NCI-H446 (cell line): ENCODE measurements at regions not wholly inside any gene's neighbourhood (a gene's known extent, or its start where the extent isn't known, plus 50 kb on each side); places are given as distances from the start of the nearest gene placed in this dataset.

Experiments used
- DNase-seq, 2 experiments: peaks; one replicate each; lab custom pipeline; 2025; lab: John Stamatoyannopoulos, UW

DNA sequence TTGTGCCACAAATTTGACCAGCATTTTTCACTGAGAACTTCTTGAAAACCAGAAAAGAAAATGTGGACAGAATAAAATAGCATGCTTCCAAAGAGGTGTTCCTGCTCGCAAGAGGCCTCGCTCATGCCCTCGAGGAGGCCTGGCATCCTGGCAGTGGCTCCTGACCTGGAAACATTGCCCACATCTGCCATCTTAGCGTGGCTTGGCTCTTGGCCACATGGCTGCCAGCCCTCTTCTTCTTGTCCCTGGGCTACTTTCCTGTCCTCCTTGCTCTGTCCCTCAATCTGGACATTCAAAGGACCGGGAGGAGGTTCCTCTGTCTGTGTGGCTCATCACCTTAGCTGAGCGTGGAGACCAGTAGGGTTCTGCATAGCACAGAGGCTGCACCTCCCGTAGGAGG is 131.6 kb upstream of the TMEM72 start:
- DNase-seq: no peak

DNA sequence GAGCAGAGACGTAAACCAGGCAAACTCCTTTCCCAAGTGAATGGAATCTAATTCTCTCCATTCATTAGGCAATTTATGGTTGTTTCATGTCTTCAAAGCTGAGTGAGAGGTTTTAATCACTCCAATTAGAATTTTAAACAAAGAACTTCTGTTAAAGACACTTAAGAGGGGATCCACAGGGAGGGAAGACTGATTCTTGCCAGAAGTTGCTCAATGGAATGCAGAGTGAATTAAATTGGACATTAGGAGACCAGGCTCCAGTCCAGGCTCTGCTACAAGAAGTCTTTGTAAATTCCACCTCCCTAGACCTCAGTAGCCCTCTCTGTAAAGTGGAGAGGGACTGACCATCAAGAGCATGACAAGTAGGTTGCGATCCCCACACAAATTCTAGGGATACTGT is 130.7 kb upstream of the TMEM72 start:
- DNase-seq: no peak

DNA sequence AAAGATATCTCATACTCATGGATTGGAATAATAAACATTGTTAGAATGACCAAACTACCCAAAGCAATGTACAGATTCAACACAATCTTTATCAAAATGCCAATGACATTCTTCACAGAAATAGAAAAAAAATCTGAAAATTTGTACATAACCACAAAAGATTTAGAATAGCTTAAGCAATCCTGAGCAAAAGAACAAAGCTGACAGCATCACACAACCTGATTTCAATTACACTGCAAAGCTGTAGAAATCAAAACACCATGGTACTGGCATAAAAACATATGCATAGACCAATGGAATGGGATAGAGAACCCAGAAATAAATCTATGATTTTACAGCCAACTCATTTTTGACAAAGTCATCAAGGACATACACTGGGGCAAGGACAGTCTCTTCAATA is 130.0 kb upstream of the TMEM72 start:
- no peak for DNase-seq

DNA sequence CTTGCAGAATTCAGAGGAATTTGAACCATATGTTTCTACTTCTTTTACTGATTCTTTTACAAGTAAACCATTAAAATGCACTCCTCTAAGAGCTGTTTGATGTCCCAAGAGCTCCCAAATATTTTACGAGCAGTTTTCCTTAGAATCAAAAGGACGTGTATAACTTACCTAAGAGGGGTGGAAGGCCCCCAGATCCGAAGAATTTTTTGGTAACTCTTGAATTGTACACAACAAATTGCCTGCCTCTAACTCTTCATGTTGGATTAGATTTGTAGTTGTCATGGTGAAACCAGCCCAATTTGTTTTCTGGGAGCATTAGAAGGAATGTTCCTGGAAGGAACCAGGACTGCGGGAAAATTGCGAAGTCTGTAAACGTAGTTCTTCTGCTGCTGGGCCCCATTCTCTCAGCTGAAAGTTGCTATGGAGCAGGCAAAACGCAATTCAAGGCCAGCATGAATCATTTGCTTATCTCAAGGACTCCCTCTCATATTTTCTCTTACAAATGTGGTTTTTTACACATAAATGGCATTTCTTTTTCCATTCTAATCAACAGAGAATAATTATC is 124.8 kb upstream of the TMEM72 start:
- DNase-seq: no peak

DNA sequence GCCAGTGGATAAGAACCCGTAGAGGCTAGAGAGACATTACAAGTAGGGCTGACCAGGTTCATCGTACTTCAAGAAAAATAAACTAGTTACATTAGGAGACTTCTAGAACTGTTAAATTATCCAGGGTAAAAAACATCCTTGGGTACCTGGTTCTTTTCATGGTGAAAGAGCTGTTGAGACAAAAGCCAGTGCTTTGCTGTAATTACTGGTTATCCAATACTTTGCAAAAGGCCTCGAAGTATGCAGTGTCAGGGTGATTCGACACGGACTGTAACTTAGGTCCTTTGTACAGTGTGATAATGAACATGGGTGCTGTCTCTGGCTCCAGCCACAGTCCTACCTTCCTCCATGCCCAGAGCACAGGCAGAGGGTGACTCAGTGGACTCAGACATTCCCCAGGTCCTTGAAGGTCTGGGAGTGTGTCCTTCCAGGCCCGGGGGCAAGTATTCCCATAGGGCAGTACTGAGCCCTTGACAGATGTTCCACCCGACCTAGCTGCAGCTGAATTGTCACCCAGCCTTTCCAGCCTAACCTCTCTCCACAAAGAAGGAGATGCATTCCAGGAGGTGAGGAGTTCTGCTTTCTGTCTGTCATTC is 123.6 kb upstream of the TMEM72 start:
- DNase-seq: no peak

DNA sequence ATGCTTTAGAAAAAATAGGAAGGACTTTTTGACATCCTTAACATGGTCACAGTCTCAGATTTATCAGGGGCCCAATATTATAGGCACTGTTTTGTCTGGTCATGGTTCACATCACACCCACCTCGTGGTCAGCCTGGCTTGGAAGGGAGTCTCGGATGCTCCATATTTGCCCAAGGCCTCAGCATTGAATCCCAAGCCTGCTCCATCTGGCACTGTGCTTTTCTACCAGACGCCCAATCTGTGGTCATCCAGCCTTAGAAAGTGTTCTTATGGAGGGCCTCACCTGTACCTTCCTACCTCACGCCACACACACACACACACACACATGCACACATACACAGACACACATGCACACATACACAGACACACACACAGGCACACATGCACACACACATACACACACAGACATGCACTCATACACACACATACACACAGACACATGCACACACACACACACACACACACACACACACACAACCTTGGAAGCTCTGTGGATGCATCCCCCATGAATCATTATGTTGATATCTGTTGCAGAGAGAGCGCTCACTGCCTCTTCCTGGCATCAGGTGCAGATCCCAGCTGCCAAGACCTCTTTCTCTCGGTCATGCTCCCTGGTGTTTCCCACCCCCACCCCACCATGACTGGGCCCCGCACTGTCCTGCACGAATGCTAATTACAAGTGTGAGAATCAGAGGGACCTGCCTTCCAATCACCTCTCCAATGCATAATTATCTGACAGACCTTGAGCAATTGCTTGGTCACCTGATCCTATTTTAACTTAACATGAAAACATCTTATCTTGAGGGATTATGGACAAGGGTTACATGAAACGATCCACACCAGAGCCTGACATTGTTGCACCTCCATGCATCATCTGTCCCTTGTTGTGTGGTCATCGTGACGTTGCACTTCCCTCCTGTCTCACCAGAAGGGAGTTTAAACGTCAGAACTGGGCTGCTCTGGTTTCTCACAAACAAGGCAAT is 122.7 kb upstream of the TMEM72 start:
- DNase-seq: no peak

DNA sequence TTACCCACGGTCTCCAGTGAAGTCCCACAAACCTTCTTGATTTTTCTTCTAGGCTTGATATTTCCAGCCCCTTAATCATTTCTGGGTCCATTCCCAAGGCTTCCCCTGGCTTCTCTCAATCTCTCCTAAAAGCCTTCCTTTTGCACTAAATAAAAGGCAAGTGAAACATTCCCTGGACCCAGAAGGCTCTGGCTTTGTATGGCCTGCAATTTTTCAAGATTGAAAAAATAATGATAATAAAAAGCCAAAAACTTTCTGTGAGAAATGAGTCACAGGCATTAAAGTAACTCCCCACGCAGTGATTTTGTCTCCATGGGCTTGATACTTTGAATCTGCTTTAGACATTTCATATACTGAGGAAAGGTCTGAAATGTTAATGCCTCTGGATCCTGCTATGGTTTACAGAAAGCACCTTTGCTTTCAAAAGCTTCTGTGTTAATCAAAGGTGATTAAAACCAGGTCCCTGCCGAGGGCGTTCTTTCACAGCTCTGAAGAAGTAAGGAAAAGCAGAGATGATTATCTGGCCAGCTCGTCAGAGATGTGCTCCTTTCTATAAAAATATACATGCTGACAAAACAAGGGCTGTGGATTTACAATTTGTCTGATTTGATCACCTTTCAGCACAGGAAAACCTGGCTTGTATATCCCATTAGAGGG is 118.9 kb upstream of the TMEM72 start:
- DNase-seq: no peak

DNA sequence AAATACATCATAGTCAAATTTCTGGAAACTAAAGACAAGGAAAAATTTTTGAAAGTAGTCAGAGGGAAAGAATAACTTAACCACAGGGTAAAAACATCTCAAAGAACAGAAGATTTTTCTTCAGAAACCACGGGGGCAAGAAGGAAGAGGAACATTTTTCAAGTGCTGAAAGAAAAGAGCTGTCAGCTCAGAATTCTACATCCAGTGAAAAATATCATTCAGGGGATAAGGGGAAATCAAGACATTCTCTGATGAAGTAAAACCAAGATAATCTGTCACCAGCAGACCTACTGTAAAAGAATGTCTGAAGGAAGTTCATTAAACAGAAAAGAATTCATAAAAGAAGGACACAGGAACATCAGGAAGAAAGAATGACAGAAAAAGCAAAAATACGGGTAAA is 111.2 kb upstream of the TMEM72 start:
- no peak for DNase-seq

DNA sequence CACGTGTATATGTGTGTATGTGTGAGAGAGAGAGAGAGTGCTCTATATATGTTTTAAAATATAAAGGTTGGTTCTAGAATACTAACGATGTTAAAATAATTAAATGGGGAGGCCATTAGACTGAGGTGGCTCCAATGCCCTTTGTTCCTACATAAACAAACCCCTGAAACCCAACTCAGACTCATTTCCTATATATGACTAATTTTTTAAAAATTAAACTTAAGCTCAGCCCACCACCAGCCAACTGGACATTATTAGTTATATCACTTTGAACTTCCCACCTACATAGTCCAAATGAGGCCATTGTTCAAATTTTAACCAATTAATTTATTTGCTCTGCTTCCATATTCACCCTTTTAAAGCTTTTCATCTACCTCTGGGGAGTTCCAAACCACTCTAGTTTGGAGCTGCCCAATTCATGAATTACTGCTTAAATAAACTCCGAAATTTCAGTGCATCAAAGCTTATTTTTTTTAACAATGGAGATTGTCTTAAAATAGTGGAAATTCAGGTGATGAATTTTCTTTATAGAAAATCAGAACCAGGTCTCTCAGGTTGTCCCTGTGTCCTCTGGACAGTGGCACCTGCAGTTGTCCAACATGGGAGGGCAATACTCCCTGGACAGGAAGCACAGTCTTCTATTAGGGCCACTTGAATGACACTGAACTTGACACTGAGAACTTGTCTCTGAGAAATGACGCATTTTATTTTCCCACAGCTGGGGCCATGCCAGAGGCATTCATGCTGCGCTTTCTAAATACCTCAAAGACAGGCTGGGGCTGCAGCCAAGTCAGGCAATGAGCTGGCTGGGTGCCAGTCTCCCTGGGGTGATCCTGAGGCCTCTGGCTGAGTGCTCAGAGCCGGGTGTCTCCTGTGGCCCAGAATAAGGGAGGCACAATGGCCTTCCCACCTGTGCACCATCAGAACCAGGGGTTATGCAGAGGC is 109.5 kb upstream of the TMEM72 start:
- peak; percentile 14 to 70 for DNase-seq

DNA sequence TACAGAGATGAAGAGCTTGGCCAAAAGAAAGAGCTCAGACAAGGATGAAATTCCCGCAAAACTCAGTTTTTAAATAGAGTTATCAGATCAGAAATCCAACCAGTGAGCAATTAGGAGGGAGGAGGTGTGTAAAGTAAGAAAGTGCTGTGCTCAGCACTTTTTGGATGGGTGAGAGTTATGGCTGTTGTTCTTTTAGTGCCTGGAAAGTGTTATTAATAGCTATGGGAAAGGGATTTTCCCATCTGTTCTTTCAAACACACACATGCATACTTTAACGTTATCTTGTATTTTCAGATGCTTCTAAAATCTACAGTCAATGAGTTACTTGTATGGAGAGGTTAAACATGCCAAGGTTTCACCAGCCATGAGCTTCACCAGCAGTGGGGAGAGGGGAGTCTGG is 107.3 kb upstream of the TMEM72 start:
- DNase-seq: no peak

DNA sequence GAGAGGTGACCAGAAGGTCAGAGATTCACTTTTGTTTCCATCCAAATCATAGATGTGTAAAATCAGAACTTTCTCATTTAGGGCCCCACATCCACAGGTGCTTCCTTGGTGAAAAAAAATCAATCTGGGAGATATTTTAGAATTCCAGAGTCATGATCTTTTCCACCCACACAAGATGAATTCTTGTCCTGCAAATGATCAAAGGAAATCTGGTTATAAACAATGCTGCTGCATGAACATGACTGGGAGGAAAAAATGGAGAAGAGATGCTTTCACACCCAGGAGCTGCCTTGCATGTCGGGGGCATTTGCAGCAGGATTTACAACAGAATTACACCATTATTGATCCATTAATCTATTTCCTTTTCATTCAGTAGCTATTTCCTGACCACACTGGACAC is 106.5 kb upstream of the TMEM72 start:
- no peak for DNase-seq

DNA sequence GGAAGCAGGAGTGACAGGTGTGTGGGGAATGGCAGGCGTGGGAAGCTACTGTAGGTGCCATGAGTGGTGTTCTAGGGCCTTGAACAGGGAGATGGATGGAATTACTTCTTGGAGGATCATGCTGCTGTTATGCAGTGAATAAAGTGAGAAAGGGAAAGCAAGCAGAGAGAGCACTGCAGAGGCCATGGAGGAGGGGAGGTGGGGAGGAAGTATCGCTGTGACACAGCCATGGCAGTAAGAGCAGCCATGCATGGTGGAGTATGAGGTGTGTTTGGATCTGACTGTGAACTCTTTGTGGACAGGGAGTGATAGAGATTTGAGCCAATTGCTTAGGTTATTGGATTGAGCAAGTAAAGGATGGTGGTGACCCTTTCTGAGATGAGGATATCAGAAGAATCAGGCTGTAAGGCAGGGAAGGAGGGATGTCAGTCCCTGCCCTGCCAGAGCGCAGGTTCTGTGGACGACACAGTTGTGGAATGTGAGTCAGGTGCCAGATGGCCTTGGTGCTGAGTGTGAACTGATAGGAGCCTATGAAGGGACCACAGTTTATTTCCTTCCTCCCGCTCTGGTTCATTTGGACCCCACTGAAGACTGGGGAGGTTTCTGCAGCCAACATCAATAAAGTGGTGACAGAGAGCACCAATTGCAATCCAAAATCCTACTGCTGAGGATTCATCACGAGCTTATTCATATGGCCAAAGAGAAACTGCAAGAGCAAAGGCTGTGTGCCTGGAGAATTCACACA is 105.5 kb upstream of the TMEM72 start:
- DNase-seq: no peak

DNA sequence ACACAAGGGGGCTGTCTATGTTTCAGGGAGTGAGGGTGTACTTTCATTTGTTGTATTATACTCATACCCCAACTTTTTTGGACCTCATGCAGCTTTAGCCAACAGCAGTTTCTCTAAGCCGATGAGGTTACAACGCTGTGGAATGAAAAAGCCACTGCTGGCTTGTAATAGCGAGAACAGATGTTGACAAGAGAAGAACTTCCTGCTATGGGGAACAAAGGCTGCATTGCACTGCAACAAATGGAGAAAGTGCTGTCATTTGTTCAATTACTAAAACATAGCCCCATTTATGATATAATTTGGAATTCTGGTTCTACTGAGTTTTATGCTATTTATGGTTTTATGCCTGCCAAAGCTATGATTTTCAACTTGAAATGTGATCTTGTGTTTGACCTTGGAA is 104.2 kb upstream of the TMEM72 start:
- no peak for DNase-seq

DNA sequence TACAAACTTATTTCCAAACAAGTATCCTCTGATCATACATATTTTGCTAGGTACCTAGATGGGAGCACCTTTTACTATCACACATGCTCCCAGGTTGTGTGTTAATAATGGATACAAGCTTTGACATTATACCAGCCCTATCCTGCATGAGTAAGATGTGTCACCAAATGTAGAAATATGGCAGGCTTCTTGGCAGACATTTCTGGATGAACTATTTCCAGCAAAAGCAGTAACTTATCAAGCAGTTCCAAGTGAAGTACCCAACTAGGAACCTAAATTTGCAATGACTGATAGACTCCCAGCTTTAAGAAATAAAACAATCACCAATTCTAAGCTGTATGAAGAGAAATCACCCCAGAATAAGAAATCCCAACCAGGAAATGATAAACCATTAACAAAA is 103.7 kb upstream of the TMEM72 start:
- no peak for DNase-seq

DNA sequence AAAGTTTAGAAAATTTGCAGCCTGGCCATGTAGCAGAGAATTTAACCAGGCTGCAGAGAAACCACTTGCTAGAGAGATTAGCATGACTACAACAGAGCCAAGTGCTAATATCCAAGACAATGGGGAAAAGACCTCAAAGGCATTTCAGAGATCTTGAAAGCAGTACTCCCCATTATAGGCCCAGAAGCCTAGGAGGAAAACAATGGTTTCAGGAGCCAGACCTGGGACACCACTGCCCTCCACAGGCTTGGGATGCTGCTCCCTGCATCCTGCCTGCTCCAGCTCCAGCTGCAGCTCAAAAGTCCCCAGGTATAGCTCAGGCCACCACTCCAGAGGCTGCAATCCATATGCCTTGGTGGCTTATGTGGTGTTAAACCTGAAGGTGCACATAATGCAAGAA is 101.5 kb upstream of the TMEM72 start:
- DNase-seq: no peak

DNA sequence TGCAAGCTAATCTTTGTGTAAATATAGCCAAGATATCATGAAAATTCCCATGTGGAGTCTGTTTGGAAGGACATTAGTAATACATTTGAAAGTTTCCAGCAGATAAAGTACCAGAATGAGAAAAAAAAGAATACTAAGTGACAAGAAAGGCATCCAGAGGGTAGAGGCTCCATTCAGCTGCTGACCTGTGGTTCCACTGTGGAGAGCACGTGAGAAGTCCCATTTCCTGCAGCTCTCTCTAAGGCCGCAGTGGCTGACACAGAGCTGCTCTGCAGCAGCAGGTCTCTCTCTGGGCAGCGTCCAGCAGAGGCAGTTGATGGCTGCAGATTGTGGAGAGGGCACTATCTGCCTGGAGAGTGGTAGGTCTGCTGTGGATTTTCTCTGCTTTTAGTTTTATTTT is 100.1 kb upstream of the TMEM72 start:
- DNase-seq: no peak

DNA sequence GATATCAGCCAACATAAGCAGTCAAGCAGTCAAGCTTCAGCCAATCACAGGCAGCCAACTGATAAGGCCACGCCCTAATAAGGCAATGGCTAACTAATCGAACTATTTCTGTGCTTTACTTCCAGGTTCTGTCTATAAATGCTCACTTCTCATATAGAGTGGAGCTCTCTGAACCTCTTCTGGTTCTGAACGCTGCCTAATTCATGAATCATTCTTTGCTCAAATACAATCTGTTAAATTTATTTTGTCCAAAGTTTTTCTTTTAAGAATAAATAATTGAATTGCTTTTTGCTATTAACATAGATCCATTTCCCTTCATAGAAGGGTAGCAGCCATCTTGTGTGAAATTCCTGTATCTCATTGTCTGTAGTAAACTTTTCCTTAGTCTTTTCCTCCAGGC is 97.9 kb upstream of the TMEM72 start:
- DNase-seq: no peak

DNA sequence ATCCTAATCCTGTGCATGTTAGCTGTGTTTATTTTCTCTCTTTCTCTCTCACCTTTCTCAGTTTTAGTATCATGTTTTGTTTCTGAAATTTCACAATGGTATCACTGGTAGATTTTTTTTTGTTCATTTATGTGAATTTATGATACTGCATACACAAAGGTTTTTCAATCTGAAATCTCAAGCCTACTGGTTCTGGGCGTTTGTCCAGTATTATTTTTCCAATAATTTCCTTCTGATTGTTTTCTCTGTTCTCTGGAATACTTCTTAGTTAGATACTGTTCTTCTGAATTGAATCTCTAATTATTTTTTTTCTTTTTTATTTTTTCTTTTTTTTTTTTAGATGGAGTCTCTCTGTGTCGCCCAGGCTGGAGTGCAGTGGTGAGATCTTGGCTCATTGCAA is 96.2 kb upstream of the TMEM72 start:
- no peak for DNase-seq

DNA sequence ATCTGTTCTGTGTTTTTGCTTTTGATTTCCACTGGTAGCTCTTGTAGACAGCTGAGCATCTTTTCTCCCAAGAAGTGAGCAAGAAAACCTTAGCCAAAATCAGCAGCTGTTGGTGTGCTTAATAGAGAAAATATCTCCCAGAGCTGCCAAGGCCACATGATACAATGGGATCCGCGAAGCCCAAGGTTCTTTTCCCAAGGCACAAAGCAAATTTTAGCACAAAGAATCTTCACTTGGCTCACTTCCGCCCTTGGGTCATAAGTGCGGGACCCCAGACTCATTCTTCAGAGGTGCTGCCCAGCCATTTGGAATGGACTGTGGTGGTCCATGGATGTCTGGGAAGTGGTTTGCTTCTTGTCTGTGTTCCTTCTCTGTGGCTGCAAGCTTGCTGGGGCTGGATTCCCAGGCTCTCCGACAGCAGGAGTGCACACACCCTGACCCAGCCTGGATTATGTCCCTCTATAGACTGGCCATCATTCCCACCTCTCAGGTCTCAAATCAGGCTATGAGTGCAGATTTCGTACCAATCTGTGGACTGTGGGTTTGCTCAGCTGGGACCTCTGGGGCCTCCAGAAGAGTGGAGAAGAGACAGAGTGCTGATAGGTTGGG is 93.0 kb upstream of the TMEM72 start:
- peak in 1 of 2 experiments; percentile 59 for DNase-seq

DNA sequence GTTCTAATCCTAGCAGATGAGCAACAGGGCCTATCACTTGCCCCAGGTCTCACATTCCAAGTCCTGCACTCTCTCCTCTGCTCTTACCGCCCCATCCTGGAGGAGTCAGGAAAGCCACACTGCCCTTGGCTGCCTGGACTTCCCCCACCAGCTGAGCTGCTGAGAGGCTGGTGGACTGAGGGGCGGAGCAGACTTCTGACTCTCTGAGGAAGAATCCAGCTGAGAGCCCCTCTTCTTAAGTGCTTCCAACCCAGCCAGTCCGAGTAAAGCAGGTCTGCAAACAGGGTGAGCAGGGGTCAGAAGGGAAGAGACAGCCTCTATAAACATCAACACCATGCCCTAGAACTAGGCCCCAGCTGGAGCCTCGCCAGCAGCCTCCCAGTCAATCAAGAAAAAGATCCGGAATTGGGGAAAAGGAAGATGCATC is 92.4 kb upstream of the TMEM72 start:
- DNase-seq: no peak
